HL-60 (cell line): ENCODE measurements at regions not wholly inside any gene's neighbourhood (a gene's known extent, or its start where the extent isn't known, plus 50 kb on each side); places are given as distances from the start of the nearest gene placed in this dataset.

Experiments used
- GABPA ChIP-seq: IDR thresholded peaks from 2 replicates; pipeline ENCODE4 v1.6.1; 2012; ENCODE audit warnings: low read depth
- POLR2AphosphoS5 ChIP-seq: IDR thresholded peaks from 2 replicates; pipeline ENCODE4 v1.6.1; 2012; ENCODE audit warnings: low read depth
- SPI1 ChIP-seq: IDR thresholded peaks from 2 replicates; pipeline ENCODE4 v1.6.1; 2012; ENCODE audit warnings: low read depth, mild to moderate bottlenecking, borderline replicate concordance
- TF ChIP-seq, protein P1 (sequence below): IDR thresholded peaks from one replicate; pipeline ENCODE4 v1.5.1; 2011; ENCODE audit warnings: low read length, control low read depth, inconsistent platforms; ENCODE audit not compliant: insufficient read depth
- TF ChIP-seq, protein P2 (sequence below): IDR thresholded peaks from 2 replicates; pipeline ENCODE4 v1.6.1; 2012; ENCODE audit warnings: low read depth; ENCODE audit not compliant: insufficient replicate concordance

DNA sequence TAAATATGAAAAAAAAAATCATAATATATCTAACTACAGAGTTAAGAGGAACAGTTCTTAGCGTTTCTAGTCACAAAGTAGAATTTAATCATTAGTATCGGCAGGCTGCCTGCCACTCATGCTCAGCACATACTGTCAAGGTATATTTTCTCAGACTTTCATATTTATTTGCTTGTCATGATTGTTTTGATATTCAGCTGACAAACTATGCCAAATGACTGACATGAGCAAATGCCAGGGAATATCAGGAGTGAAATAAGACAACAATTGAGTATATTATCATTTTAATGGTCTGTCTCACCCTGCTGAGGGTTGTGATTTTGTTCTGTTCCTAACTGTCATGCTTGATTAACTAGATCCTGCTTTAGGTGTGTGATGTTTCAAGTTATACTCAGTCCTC lies 395.0 kb upstream of the SPOCK3 start:
- TF ChIP-seq, protein P1, sequence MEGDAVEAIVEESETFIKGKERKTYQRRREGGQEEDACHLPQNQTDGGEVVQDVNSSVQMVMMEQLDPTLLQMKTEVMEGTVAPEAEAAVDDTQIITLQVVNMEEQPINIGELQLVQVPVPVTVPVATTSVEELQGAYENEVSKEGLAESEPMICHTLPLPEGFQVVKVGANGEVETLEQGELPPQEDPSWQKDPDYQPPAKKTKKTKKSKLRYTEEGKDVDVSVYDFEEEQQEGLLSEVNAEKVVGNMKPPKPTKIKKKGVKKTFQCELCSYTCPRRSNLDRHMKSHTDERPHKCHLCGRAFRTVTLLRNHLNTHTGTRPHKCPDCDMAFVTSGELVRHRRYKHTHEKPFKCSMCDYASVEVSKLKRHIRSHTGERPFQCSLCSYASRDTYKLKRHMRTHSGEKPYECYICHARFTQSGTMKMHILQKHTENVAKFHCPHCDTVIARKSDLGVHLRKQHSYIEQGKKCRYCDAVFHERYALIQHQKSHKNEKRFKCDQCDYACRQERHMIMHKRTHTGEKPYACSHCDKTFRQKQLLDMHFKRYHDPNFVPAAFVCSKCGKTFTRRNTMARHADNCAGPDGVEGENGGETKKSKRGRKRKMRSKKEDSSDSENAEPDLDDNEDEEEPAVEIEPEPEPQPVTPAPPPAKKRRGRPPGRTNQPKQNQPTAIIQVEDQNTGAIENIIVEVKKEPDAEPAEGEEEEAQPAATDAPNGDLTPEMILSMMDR = no peak
- TF ChIP-seq POLR2AphosphoS5 (no peak), GABPA (no peak), SPI1 (no peak)
- TF ChIP-seq, protein P2, sequence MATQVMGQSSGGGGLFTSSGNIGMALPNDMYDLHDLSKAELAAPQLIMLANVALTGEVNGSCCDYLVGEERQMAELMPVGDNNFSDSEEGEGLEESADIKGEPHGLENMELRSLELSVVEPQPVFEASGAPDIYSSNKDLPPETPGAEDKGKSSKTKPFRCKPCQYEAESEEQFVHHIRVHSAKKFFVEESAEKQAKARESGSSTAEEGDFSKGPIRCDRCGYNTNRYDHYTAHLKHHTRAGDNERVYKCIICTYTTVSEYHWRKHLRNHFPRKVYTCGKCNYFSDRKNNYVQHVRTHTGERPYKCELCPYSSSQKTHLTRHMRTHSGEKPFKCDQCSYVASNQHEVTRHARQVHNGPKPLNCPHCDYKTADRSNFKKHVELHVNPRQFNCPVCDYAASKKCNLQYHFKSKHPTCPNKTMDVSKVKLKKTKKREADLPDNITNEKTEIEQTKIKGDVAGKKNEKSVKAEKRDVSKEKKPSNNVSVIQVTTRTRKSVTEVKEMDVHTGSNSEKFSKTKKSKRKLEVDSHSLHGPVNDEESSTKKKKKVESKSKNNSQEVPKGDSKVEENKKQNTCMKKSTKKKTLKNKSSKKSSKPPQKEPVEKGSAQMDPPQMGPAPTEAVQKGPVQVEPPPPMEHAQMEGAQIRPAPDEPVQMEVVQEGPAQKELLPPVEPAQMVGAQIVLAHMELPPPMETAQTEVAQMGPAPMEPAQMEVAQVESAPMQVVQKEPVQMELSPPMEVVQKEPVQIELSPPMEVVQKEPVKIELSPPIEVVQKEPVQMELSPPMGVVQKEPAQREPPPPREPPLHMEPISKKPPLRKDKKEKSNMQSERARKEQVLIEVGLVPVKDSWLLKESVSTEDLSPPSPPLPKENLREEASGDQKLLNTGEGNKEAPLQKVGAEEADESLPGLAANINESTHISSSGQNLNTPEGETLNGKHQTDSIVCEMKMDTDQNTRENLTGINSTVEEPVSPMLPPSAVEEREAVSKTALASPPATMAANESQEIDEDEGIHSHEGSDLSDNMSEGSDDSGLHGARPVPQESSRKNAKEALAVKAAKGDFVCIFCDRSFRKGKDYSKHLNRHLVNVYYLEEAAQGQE = no peak
